DMS 273 (cell line): ENCODE measurements at regions not wholly inside any gene's neighbourhood (a gene's known extent, or its start where the extent isn't known, plus 50 kb on each side); places are given as distances from the start of the nearest gene placed in this dataset.

Experiments used
- DNase-seq: peaks from one replicate; lab custom pipeline; 2025; ENCODE audit not compliant: unreplicated experiment; lab: John Stamatoyannopoulos, UW

DNA sequence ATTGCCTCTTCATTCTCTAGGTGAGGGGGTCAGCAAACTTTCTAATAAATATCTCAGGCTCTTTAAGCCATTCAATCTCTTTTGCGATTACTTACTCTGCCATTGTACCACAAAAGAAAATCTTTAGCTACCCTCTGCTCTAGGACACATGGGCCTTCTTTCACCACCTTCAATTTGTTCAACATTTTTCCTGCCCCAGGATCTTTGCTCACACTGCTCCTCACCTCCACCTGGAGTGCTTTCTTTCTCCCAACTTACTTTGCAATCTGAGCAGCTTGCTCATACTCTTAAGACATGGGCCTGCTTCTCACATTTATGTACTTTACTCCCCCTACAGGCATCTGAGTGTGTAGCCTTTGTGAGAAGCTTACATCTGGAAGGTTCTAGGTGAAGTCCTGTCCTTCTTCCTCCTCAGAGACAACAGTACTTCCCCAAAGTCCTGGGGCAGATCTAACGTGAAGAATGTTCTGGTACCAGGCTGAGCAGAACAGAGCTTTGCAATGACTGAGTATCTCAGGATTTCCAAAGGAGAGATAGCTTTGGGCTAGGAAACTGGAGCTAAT is 55.0 kb upstream of the PRDM5 start:
- peak; percentile 42 for DNase-seq

DNA sequence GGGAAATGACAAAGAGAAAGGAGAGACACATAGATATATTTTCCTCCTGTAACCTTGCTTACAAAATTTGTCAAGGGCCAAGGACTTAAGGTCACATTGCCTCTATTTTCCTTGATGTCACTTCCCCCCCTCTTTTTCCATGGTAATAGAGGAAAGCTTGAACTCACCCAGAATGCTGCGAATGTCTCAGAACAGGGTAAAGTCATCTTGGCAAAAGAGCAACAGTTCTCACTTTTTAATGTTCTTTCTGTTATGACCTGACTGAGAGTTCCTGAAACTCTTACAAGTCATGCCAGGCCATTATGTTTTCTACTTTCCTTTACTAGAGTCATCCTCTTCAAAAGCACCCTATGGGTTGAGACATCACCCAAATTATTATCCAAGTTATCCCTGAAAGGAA is 50.7 kb upstream of the PRDM5 start:
- no peak for DNase-seq
